ENCODE measurements at regions not wholly inside any gene's neighbourhood (a gene's known extent, or its start where the extent isn't known, plus 50 kb on each side); places are given as distances from the start of the nearest gene placed in this dataset.

GRCh38 chr13:107091428-107091827, 523.5 kb upstream of the ARGLU1 start:
- no peak overlapping the region for H3K4me3 ChIP-seq (ENCODE audit: low read depth, low read length)
- no peak for TF ChIP-seq MAX (IDR thresholded peaks at IDR 0.05; ENCODE audit: low read depth, low read length)
- no peak for TF ChIP-seq POLR2A (IDR thresholded peaks at IDR 0.05; ENCODE audit: extremely low read depth, insufficient read length)
- no peak for TF ChIP-seq MYC (IDR thresholded peaks at IDR 0.05; ENCODE audit: low read depth, low read length)
- no peak for TF ChIP-seq CTCF (IDR thresholded peaks at IDR 0.05; ENCODE audit: low read depth, low read length)
- no peak for DNase-seq (ENCODE audit: low read depth)

GRCh38 chr13:107088061-107088460, 520.1 kb upstream of the ARGLU1 start:
- DNase-seq (ENCODE audit: low read depth), result no peak
- H3K4me3 ChIP-seq (ENCODE audit: low read depth, low read length), result no peak overlapping the region
- TF ChIP-seq POLR2A (IDR thresholded peaks at IDR 0.05; ENCODE audit: extremely low read depth, insufficient read length) (no peak), CTCF (IDR thresholded peaks at IDR 0.05; ENCODE audit: low read depth, low read length) (no peak), MYC (IDR thresholded peaks at IDR 0.05; ENCODE audit: low read depth, low read length) (no peak), MAX (IDR thresholded peaks at IDR 0.05; ENCODE audit: low read depth, low read length) (no peak)

- H3K4me3 ChIP-seq (ENCODE audit: low read depth, low read length), result no peak overlapping the region
- TF ChIP-seq MAX (IDR thresholded peaks at IDR 0.05; ENCODE audit: low read depth, low read length) (no peak), MYC (IDR thresholded peaks at IDR 0.05; ENCODE audit: low read depth, low read length) (no peak), POLR2A (IDR thresholded peaks at IDR 0.05; ENCODE audit: extremely low read depth, insufficient read length) (no peak), CTCF (IDR thresholded peaks at IDR 0.05; ENCODE audit: low read depth, low read length) (no peak)
- no peak for DNase-seq (ENCODE audit: low read depth)
Observed at GRCh38 chr13:107079423-107080049, 511.6 kb upstream of the ARGLU1 start.

GRCh38 chr13:107078229-107078765, 510.4 kb upstream of the ARGLU1 start:
- DNase-seq (ENCODE audit: low read depth), result no peak
- H3K4me3 ChIP-seq (ENCODE audit: low read depth, low read length), result no peak overlapping the region
- TF ChIP-seq MYC (IDR thresholded peaks at IDR 0.05; ENCODE audit: low read depth, low read length), result no peak
- no peak for TF ChIP-seq CTCF (IDR thresholded peaks at IDR 0.05; ENCODE audit: low read depth, low read length)
- TF ChIP-seq POLR2A (IDR thresholded peaks at IDR 0.05; ENCODE audit: extremely low read depth, insufficient read length), result no peak
- TF ChIP-seq MAX (IDR thresholded peaks at IDR 0.05; ENCODE audit: low read depth, low read length), result no peak

GRCh38 chr13:107076801-107077200, 508.9 kb upstream of the ARGLU1 start:
- H3K4me3 ChIP-seq (ENCODE audit: low read depth, low read length), result no peak overlapping the region
- TF ChIP-seq MYC (IDR thresholded peaks at IDR 0.05; ENCODE audit: low read depth, low read length) (no peak), MAX (IDR thresholded peaks at IDR 0.05; ENCODE audit: low read depth, low read length) (no peak), POLR2A (IDR thresholded peaks at IDR 0.05; ENCODE audit: extremely low read depth, insufficient read length) (no peak), CTCF (IDR thresholded peaks at IDR 0.05; ENCODE audit: low read depth, low read length) (no peak)
- DNase-seq (ENCODE audit: low read depth), result no peak

Data from NB4 (cell line).